ENCODE measurements at regions not wholly inside any gene's neighbourhood (a gene's known extent, or its start where the extent isn't known, plus 50 kb on each side); places are given as distances from the start of the nearest gene placed in this dataset.

GRCh38 chr5:174320051-174320450 is 274.5 kb downstream of the NSG2 start:
- TF ChIP-seq CTCF (IDR thresholded peaks at IDR 0.05; ENCODE audit: low read depth, low read length, missing control alignments) = no peak
- no peak for DNase-seq (ENCODE audit: extremely low read depth, low read depth)
- H3K4me3 ChIP-seq (replicated peaks; ENCODE audit: low read depth, low read length) = no peak overlapping the region

- no peak for DNase-seq (ENCODE audit: extremely low read depth, low read depth)
- no peak overlapping the region for H3K4me3 ChIP-seq (replicated peaks; ENCODE audit: low read depth, low read length)
- TF ChIP-seq CTCF (IDR thresholded peaks at IDR 0.05; ENCODE audit: low read depth, low read length, missing control alignments) = no peak
Observed at GRCh38 chr5:174323878-174324281, 278.4 kb downstream of the NSG2 start.

GRCh38 chr5:174324680-174325079 is 279.2 kb downstream of the NSG2 start:
- no peak for TF ChIP-seq CTCF (IDR thresholded peaks at IDR 0.05; ENCODE audit: low read depth, low read length, missing control alignments)
- no peak for DNase-seq (ENCODE audit: extremely low read depth, low read depth)
- H3K4me3 ChIP-seq (replicated peaks; ENCODE audit: low read depth, low read length) = no peak overlapping the region

GRCh38 chr5:174325431-174325830 is 279.9 kb downstream of the NSG2 start:
- no peak for DNase-seq (ENCODE audit: extremely low read depth, low read depth)
- no peak overlapping the region for H3K4me3 ChIP-seq (replicated peaks; ENCODE audit: low read depth, low read length)
- no peak for TF ChIP-seq CTCF (IDR thresholded peaks at IDR 0.05; ENCODE audit: low read depth, low read length, missing control alignments)

GRCh38 chr5:174325961-174326360 is 280.5 kb downstream of the NSG2 start:
- TF ChIP-seq CTCF (IDR thresholded peaks at IDR 0.05; ENCODE audit: low read depth, low read length, missing control alignments) = no peak
- DNase-seq (ENCODE audit: extremely low read depth, low read depth) = no peak
- no peak overlapping the region for H3K4me3 ChIP-seq (replicated peaks; ENCODE audit: low read depth, low read length)

GRCh38 chr5:174326372-174326771 is 280.9 kb downstream of the NSG2 start:
- DNase-seq (ENCODE audit: extremely low read depth, low read depth) = no peak
- no peak for TF ChIP-seq CTCF (IDR thresholded peaks at IDR 0.05; ENCODE audit: low read depth, low read length, missing control alignments)
- no peak overlapping the region for H3K4me3 ChIP-seq (replicated peaks; ENCODE audit: low read depth, low read length)

GRCh38 chr5:174327317-174327864 is 281.9 kb downstream of the NSG2 start:
- DNase-seq (ENCODE audit: extremely low read depth, low read depth) = peak; percentile 82
- H3K4me3 ChIP-seq (replicated peaks; ENCODE audit: low read depth, low read length) = no peak overlapping the region
- TF ChIP-seq CTCF (IDR thresholded peaks at IDR 0.05; ENCODE audit: low read depth, low read length, missing control alignments) = peak; percentile 91

Data from HFF-Myc (cell line).